ENCODE measurements at regions not wholly inside any gene's neighbourhood (a gene's known extent, or its start where the extent isn't known, plus 50 kb on each side); places are given as distances from the start of the nearest gene placed in this dataset.
A peak's percentile ranks its signal among the peaks of the same experiment; 100 is the strongest.
"Not testable (repeated sequence)": the region's sequence is repeated elsewhere in the genome, so short reads cannot be mapped to it uniquely, and the experiment has no call there.

GRCh38 chr1:101485712-101486111, 248.9 kb downstream of the S1PR1 start:
- peak; percentile 23 to 31 for DNase-seq

GRCh38 chr1:101492144-101492543, 255.3 kb downstream of the S1PR1 start:
- not testable (repeated sequence) for DNase-seq

- DNase-seq: not testable (repeated sequence)
Observed at GRCh38 chr1:101493920-101494319, 257.1 kb downstream of the S1PR1 start.

GRCh38 chr1:101496109-101496508, 259.3 kb downstream of the S1PR1 start:
- DNase-seq: no peak

- no peak for DNase-seq
Observed at GRCh38 chr1:101497881-101498559, 261.2 kb downstream of the S1PR1 start.

GRCh38 chr1:101504106-101504505, 267.3 kb downstream of the S1PR1 start:
- DNase-seq: not testable (repeated sequence)

GRCh38 chr1:101505240-101505639, 268.4 kb downstream of the S1PR1 start:
- DNase-seq: not testable (repeated sequence)

GRCh38 chr1:101506541-101507164, 269.8 kb downstream of the S1PR1 start:
- peak; percentile 9 to 72 for DNase-seq

- no peak for DNase-seq
Observed at GRCh38 chr1:101507547-101507971, 270.7 kb downstream of the S1PR1 start.

- no peak for DNase-seq
Observed at GRCh38 chr1:101508913-101509312, 272.1 kb downstream of the S1PR1 start.

- DNase-seq: no peak
Observed at GRCh38 chr1:101509370-101509769, 272.6 kb downstream of the S1PR1 start.

- DNase-seq: no peak
Observed at GRCh38 chr1:101511202-101511891, 274.5 kb downstream of the S1PR1 start.

- peak; percentile 12 to 69 for DNase-seq
Observed at GRCh38 chr1:101520302-101520701, 283.5 kb downstream of the S1PR1 start.

GRCh38 chr1:101522486-101522885, 285.7 kb downstream of the S1PR1 start:
- DNase-seq: no peak

GRCh38 chr1:101526813-101527212, 290.0 kb downstream of the S1PR1 start:
- peak in 1 of 2 experiments; percentile 27 for DNase-seq

GRCh38 chr1:101532377-101532776, 295.6 kb downstream of the S1PR1 start:
- no peak for DNase-seq

GRCh38 chr1:101540161-101540560, 303.3 kb downstream of the S1PR1 start:
- no peak for DNase-seq

GRCh38 chr1:101546885-101547284, 310.1 kb downstream of the S1PR1 start:
- no peak for DNase-seq

- no peak for DNase-seq
Observed at GRCh38 chr1:101547357-101547756, 310.5 kb downstream of the S1PR1 start.

- no peak for DNase-seq
Observed at GRCh38 chr1:101548376-101548775, 311.6 kb downstream of the S1PR1 start.

- DNase-seq: no peak
Observed at GRCh38 chr1:101550581-101550980, 313.8 kb downstream of the S1PR1 start.

GRCh38 chr1:101566883-101567538, 330.2 kb downstream of the S1PR1 start:
- no peak for DNase-seq

- DNase-seq: peak in 1 of 2 experiments; percentile 44
Observed at GRCh38 chr1:101567582-101568189, 330.9 kb downstream of the S1PR1 start.
